ENCODE measurements at regions not wholly inside any gene's neighbourhood (a gene's known extent, or its start where the extent isn't known, plus 50 kb on each side); places are given as distances from the start of the nearest gene placed in this dataset.

DNA sequence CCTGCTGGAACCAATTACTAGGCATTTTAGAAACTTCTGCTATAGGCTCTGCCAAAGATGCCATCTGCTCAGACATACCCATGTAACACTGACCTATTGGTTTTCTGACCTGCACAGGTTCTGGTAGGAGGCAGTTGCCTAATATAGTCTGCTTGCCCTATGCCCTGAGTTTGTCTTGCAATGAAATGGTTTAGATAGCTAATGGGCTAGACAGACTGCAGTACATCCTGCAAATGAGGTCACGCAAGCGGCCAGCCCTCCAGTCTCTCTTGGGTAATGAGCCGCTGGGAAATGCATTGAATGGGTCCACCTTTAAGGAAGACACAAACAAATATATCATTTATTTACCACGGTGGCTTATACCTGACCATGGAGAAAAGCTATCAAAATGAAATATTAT lies 90.6 kb upstream of the B3GAT2 start:
- TF ChIP-seq, protein P1, sequence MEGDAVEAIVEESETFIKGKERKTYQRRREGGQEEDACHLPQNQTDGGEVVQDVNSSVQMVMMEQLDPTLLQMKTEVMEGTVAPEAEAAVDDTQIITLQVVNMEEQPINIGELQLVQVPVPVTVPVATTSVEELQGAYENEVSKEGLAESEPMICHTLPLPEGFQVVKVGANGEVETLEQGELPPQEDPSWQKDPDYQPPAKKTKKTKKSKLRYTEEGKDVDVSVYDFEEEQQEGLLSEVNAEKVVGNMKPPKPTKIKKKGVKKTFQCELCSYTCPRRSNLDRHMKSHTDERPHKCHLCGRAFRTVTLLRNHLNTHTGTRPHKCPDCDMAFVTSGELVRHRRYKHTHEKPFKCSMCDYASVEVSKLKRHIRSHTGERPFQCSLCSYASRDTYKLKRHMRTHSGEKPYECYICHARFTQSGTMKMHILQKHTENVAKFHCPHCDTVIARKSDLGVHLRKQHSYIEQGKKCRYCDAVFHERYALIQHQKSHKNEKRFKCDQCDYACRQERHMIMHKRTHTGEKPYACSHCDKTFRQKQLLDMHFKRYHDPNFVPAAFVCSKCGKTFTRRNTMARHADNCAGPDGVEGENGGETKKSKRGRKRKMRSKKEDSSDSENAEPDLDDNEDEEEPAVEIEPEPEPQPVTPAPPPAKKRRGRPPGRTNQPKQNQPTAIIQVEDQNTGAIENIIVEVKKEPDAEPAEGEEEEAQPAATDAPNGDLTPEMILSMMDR (IDR thresholded peaks at IDR 0.05) = no peak
- no peak for TF ChIP-seq POLR2A (IDR thresholded peaks at IDR 0.05)

Data from lower leg skin (tissue), 3 donors.